ENCODE measurements at regions not wholly inside any gene's neighbourhood (a gene's known extent, or its start where the extent isn't known, plus 50 kb on each side); places are given as distances from the start of the nearest gene placed in this dataset.

DNA sequence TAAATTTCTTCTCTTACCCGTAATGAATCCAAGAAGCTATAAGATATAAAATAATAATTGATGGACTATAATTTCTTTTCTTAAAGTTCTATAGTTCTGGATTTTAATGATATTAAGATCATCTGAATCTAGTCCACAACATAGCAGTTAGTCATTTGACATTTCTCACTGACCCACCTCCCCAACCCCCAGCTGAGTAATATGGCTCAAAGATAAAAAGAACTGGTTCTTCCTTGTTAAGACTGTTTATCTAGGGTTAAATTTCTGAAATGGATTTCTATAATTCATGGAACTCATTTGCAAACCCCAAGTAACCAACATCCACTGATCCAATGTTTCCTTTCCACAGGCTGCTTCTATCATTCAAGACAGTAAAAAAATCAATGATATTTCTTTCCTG, 133.9 kb upstream of the SOX9 start:
- TF ChIP-seq, protein P1, sequence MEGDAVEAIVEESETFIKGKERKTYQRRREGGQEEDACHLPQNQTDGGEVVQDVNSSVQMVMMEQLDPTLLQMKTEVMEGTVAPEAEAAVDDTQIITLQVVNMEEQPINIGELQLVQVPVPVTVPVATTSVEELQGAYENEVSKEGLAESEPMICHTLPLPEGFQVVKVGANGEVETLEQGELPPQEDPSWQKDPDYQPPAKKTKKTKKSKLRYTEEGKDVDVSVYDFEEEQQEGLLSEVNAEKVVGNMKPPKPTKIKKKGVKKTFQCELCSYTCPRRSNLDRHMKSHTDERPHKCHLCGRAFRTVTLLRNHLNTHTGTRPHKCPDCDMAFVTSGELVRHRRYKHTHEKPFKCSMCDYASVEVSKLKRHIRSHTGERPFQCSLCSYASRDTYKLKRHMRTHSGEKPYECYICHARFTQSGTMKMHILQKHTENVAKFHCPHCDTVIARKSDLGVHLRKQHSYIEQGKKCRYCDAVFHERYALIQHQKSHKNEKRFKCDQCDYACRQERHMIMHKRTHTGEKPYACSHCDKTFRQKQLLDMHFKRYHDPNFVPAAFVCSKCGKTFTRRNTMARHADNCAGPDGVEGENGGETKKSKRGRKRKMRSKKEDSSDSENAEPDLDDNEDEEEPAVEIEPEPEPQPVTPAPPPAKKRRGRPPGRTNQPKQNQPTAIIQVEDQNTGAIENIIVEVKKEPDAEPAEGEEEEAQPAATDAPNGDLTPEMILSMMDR (IDR thresholded peaks at IDR 0.05) = no peak
- TF ChIP-seq POLR2AphosphoS5 (IDR thresholded peaks at IDR 0.05) = no peak
